SK-N-SH treated with all-trans-retinoic acid at 6 μM for 48 hours (cell line): ENCODE measurements at regions not wholly inside any gene's neighbourhood (a gene's known extent, or its start where the extent isn't known, plus 50 kb on each side); places are given as distances from the start of the nearest gene placed in this dataset.

Experiments used
- ATAC-seq: fragments of 200-7000 bp; cut with Tn5 transposase; 3 replicates; pipeline ENCODE4 v1.9.1; 2020; ENCODE audit warnings: mild to moderate bottlenecking, moderate library complexity
- ARNTL ChIP-seq: fragments of 450-650 bp; formaldehyde crosslinking; IDR thresholded peaks from 2 replicates; pipeline ENCODE4 v1.5.0; 2020; ENCODE audit warnings: low read depth, mild to moderate bottlenecking, moderate library complexity, borderline replicate concordance
- BACH2 ChIP-seq: fragments of 250-450 bp; sonication (Bioruptor Pico); IDR thresholded peaks from 2 replicates; pipeline ENCODE4 v1.9.0; 2021; ENCODE audit warnings: mild to moderate bottlenecking, borderline replicate concordance
- CSDC2 ChIP-seq: fragments of 250-450 bp; sonication (Bioruptor Pico); IDR thresholded peaks from 2 replicates; pipeline ENCODE4 v1.5.0; 2020; ENCODE audit warnings: mild to moderate bottlenecking, moderate library complexity
- CSRNP3 ChIP-seq: fragments of 250-450 bp; sonication (Bioruptor Pico); IDR thresholded peaks from 2 replicates; pipeline ENCODE4 v1.5.1; 2021; ENCODE audit warnings: mild to moderate bottlenecking, moderate library complexity
- ESRRG ChIP-seq: fragments of 250-450 bp; sonication (Bioruptor Pico); IDR thresholded peaks from 2 replicates; pipeline ENCODE4 v1.6.1; 2021; ENCODE audit warnings: mild to moderate bottlenecking
- GLIS3 ChIP-seq: fragments of 250-450 bp; sonication (Bioruptor Pico); IDR thresholded peaks from 2 replicates; pipeline ENCODE4 v1.5.0; 2020; ENCODE audit warnings: mild to moderate bottlenecking, moderate library complexity
- ISL1 ChIP-seq: fragments of 250-450 bp; sonication (Bioruptor Pico); IDR thresholded peaks from 2 replicates; pipeline ENCODE4 v2.1.2; 2022; ENCODE audit warnings: mild to moderate bottlenecking, moderate library complexity
- OSR1 ChIP-seq: fragments of 250-450 bp; sonication (Bioruptor Pico); IDR thresholded peaks from 2 replicates; pipeline ENCODE4 v1.8.0; 2022; ENCODE audit warnings: moderate library complexity, mild to moderate bottlenecking, inconsistent platforms
- PATZ1 ChIP-seq: fragments of 250-450 bp; sonication (Bioruptor Pico); IDR thresholded peaks from 2 replicates; pipeline ENCODE4 v1.8.0; 2020; ENCODE audit warnings: mild to moderate bottlenecking, moderate library complexity, borderline replicate concordance
- POU6F1 ChIP-seq: fragments of 250-450 bp; sonication (Bioruptor Pico); IDR thresholded peaks from 2 replicates; pipeline ENCODE4 v1.8.0; 2021; ENCODE audit warnings: low read depth, mild to moderate bottlenecking, moderate library complexity, borderline replicate concordance
- PPARA ChIP-seq: fragments of 250-450 bp; sonication (Bioruptor Pico); IDR thresholded peaks from 2 replicates; pipeline ENCODE4 v1.5.0; 2020; ENCODE audit warnings: mild to moderate bottlenecking, borderline replicate concordance
- RARB ChIP-seq: fragments of 250-450 bp; sonication (Bioruptor Pico); IDR thresholded peaks from 2 replicates; pipeline ENCODE4 v1.8.0; 2021; ENCODE audit warnings: mild to moderate bottlenecking, moderate library complexity
- SNAI2 ChIP-seq: fragments of 250-450 bp; sonication (Bioruptor Pico); IDR thresholded peaks from 2 replicates; pipeline ENCODE4 v1.5.0; 2020; ENCODE audit warnings: mild to moderate bottlenecking, moderate library complexity
- TCF4 ChIP-seq: fragments of 250-450 bp; sonication (Bioruptor Pico); IDR thresholded peaks from 2 replicates; pipeline ENCODE4 v1.8.0; 2021; ENCODE audit warnings: mild to moderate bottlenecking, moderate library complexity, borderline replicate concordance
- TOX ChIP-seq: fragments of 250-450 bp; sonication (Bioruptor Pico); IDR thresholded peaks from 2 replicates; pipeline ENCODE4 v1.8.0; 2021; ENCODE audit warnings: mild to moderate bottlenecking, moderate library complexity, borderline replicate concordance
- TSHZ2 ChIP-seq: fragments of 250-450 bp; sonication (Bioruptor Pico); IDR thresholded peaks from 2 replicates; pipeline ENCODE4 v1.5.0; 2020; ENCODE audit warnings: mild to moderate bottlenecking, moderate library complexity
- ZC3H10 ChIP-seq: fragments of 250-450 bp; sonication (Bioruptor Pico); IDR thresholded peaks from 2 replicates; pipeline ENCODE4 v1.5.1; 2021; ENCODE audit warnings: mild to moderate bottlenecking, moderate library complexity
- ZFP3 ChIP-seq: fragments of 250-450 bp; sonication (Bioruptor Pico); IDR thresholded peaks from 2 replicates; pipeline ENCODE4 v1.5.0; 2020; ENCODE audit warnings: mild to moderate bottlenecking, moderate library complexity
- ZFP30 ChIP-seq: fragments of 450-650 bp; formaldehyde crosslinking; IDR thresholded peaks from 2 replicates; pipeline ENCODE4 v1.5.0; 2022; ENCODE audit warnings: mild to moderate bottlenecking, moderate library complexity
- ZNF565 ChIP-seq: fragments of 450-650 bp; formaldehyde crosslinking; conservative IDR thresholded peaks from 2 replicates; pipeline ENCODE4 v1.5.0; 2020; ENCODE audit warnings: low read depth, mild to moderate bottlenecking, moderate library complexity
- ZNF70 ChIP-seq: fragments of 450-650 bp; formaldehyde crosslinking; IDR thresholded peaks from 2 replicates; pipeline ENCODE4 v1.5.0; 2020; ENCODE audit warnings: mild to moderate bottlenecking, moderate library complexity
- ZNF8 ChIP-seq: fragments of 450-650 bp; formaldehyde crosslinking; IDR thresholded peaks from 2 replicates; pipeline ENCODE4 v1.5.0; 2020; ENCODE audit warnings: mild to moderate bottlenecking, moderate library complexity

GRCh38 chrX:39504227-39504626, 593.5 kb downstream of the BCOR start:
- TF ChIP-seq ZNF8 (CRISPR knock-in tag) (no peak), RARB (CRISPR knock-in tag) (no peak), PATZ1 (CRISPR knock-in tag) (no peak), ZC3H10 (CRISPR knock-in tag) (no peak), CSDC2 (CRISPR knock-in tag) (no peak), ZFP3 (CRISPR knock-in tag) (no peak), ZFP30 (CRISPR knock-in tag) (no peak), TSHZ2 (CRISPR knock-in tag) (no peak), POU6F1 (CRISPR knock-in tag) (no peak), ZNF565 (no peak), ESRRG (no peak), ARNTL (CRISPR knock-in tag) (no peak)
- no peak for ATAC-seq

- no peak for ATAC-seq
- TF ChIP-seq OSR1 (CRISPR knock-in tag) (no peak), ZFP3 (CRISPR knock-in tag) (no peak), ZNF565 (no peak), RARB (CRISPR knock-in tag) (no peak), SNAI2 (CRISPR knock-in tag) (no peak), BACH2 (CRISPR knock-in tag) (no peak), PPARA (CRISPR knock-in tag) (no peak), POU6F1 (CRISPR knock-in tag) (no peak), GLIS3 (CRISPR knock-in tag) (no peak)
These were observed 592.9 kb downstream of the BCOR start for GRCh38 chrX:39504850-39505259.

GRCh38 chrX:39506131-39506530, 591.6 kb downstream of the BCOR start:
- no peak for ATAC-seq
- TF ChIP-seq ESRRG (no peak), ZC3H10 (CRISPR knock-in tag) (no peak), ZFP3 (CRISPR knock-in tag) (no peak), ISL1 (CRISPR knock-in tag) (no peak), ZNF70 (CRISPR knock-in tag) (no peak), TCF4 (CRISPR knock-in tag) (no peak), CSDC2 (CRISPR knock-in tag) (no peak), ZFP30 (CRISPR knock-in tag) (no peak), BACH2 (CRISPR knock-in tag) (no peak), ARNTL (CRISPR knock-in tag) (no peak), TOX (no peak), CSRNP3 (CRISPR knock-in tag) (no peak), PPARA (CRISPR knock-in tag) (no peak), SNAI2 (CRISPR knock-in tag) (no peak), PATZ1 (CRISPR knock-in tag) (no peak), TSHZ2 (CRISPR knock-in tag) (no peak)
